NT2/D1 (cell line): ENCODE measurements at regions not wholly inside any gene's neighbourhood (a gene's known extent, or its start where the extent isn't known, plus 50 kb on each side); places are given as distances from the start of the nearest gene placed in this dataset.

Experiments used
- YY1 ChIP-seq: IDR thresholded peaks from 2 replicates; pipeline ENCODE4 v1.6.1; 2011; ENCODE audit not compliant: insufficient read length, insufficient read depth
- ZNF274 ChIP-seq: IDR thresholded peaks from 2 replicates; pipeline ENCODE4 v1.6.1; 2011; ENCODE audit warnings: mild to moderate bottlenecking, low read depth, low read length

GRCh38 chr1:2858676-2859075, 57.2 kb upstream of the TTC34 start:
- TF ChIP-seq YY1, result no peak
- TF ChIP-seq ZNF274, result no peak
